Progenitor cell of endocrine pancreas (in vitro differentiated cells): ENCODE measurements at regions not wholly inside any gene's neighbourhood (a gene's known extent, or its start where the extent isn't known, plus 50 kb on each side); places are given as distances from the start of the nearest gene placed in this dataset.

Experiments used
- DNase-seq: peaks from one replicate; pipeline ENCODE4 v3.0.0; 2021; ENCODE audit warnings: low spot score; ENCODE audit not compliant: unreplicated experiment
- H3K27ac Mint-ChIP-seq: 2 replicates; pipeline ENCODE4 v1.8.0; 2021; ENCODE audit warnings: mild to moderate bottlenecking, moderate library complexity, mixed read lengths
- H3K27me3 Mint-ChIP-seq: 2 replicates; pipeline ENCODE4 v1.8.0; 2021; ENCODE audit warnings: mixed read lengths
- H3K36me3 Mint-ChIP-seq: 2 replicates; pipeline ENCODE4 v1.8.0; 2022; ENCODE audit warnings: mixed read lengths; ENCODE audit not compliant: insufficient read depth
- H3K4me1 Mint-ChIP-seq: 2 replicates; pipeline ENCODE4 v1.8.0; 2021; ENCODE audit warnings: low read depth, mixed read lengths
- H3K4me3 Mint-ChIP-seq: 2 replicates; pipeline ENCODE4 v1.8.0; 2021; ENCODE audit warnings: low read depth, mild to moderate bottlenecking, moderate library complexity, mixed read lengths
- H3K9me3 Mint-ChIP-seq: 2 replicates; pipeline ENCODE4 v1.8.0; 2021; ENCODE audit warnings: low read depth, mixed read lengths
- TF ChIP-seq, protein P1 (sequence below): fragments of 200-600 bp; sonication (generic); IDR thresholded peaks from one replicate; pipeline ENCODE4 v1.5.0; 2021; ENCODE audit warnings: antibody characterized with exemption, mild to moderate bottlenecking; ENCODE audit not compliant: unreplicated experiment

DNA sequence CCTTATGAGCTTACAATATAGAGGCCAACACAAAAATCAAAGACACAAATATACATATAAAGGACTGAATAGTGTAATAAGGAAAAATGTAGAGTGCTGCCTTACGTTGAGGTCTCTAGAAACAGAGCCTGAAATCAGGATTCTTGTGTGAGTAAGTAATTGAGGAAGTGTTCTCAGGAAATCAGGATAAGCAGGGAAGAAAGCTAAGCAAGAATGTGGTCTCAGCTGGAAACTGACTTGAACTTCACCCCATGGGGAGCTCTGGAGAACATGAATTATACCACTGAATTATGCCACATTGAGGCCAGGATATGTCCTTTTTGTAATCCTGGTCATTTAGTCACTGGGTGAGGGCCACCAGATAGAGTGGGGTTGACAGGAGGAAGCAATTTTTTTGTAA lies 191.9 kb downstream of the ETV1 start:
- Mint-ChIP-seq H3K36me3 (peaks cover 4% of the 10 kb centered on the region), H3K4me3 (no peak overlapping the region), H3K27me3 (no peaks in the 10 kb centered on the region), H3K27ac (no peak overlapping the region), H3K9me3 (no peaks in the 10 kb centered on the region), H3K4me1 (peaks cover 7% of the 10 kb centered on the region)
- TF ChIP-seq, protein P1, sequence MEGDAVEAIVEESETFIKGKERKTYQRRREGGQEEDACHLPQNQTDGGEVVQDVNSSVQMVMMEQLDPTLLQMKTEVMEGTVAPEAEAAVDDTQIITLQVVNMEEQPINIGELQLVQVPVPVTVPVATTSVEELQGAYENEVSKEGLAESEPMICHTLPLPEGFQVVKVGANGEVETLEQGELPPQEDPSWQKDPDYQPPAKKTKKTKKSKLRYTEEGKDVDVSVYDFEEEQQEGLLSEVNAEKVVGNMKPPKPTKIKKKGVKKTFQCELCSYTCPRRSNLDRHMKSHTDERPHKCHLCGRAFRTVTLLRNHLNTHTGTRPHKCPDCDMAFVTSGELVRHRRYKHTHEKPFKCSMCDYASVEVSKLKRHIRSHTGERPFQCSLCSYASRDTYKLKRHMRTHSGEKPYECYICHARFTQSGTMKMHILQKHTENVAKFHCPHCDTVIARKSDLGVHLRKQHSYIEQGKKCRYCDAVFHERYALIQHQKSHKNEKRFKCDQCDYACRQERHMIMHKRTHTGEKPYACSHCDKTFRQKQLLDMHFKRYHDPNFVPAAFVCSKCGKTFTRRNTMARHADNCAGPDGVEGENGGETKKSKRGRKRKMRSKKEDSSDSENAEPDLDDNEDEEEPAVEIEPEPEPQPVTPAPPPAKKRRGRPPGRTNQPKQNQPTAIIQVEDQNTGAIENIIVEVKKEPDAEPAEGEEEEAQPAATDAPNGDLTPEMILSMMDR, result no peak
- no peak for DNase-seq

DNA sequence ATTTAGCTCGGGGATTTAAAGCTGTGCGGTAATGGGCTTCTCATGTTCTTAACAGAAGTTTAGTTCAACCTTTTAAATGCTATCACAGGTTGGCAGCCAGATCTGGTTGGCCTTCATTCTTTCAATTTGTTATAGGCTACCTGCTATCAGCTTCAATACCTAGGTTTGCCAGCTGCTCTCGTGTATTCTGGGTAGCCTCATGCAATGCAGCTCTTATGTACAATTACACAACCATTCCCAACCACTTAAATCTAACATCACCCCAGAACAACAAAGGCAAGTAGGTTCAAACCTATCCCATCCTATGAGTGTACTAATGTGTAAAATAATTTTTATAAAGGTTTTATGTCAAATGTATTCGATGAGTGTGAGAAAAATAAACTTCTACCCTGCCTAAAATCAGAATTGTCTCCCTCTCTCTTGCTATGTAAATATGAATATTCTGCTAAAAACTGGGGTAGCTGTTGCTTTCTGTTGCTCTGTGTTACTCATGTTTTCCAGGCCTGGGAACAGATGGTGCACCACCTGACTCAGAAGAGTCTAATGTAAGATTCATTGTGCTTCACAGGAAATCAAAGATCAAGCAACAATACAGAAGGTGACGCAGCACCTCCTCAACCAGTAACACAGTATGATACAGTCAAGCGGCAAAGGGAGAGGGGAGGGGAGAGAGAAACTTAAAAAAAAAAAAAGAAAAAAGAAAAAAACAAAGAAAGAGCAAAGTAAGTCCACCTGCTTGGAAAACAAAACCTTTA lies 188.6 kb downstream of the ETV1 start:
- H3K27ac Mint-ChIP-seq, result no peak overlapping the region
- H3K36me3 Mint-ChIP-seq, result peaks cover 1% of the 10 kb centered on the region
- H3K4me1 Mint-ChIP-seq, result peaks cover 12% of the 10 kb centered on the region
- H3K9me3 Mint-ChIP-seq, result peaks cover 11% of the 10 kb centered on the region
- no peak for DNase-seq
- TF ChIP-seq, protein P1, result no peak
- no peak overlapping the region for H3K4me3 Mint-ChIP-seq
- H3K27me3 Mint-ChIP-seq, result no peaks in the 10 kb centered on the region

DNA sequence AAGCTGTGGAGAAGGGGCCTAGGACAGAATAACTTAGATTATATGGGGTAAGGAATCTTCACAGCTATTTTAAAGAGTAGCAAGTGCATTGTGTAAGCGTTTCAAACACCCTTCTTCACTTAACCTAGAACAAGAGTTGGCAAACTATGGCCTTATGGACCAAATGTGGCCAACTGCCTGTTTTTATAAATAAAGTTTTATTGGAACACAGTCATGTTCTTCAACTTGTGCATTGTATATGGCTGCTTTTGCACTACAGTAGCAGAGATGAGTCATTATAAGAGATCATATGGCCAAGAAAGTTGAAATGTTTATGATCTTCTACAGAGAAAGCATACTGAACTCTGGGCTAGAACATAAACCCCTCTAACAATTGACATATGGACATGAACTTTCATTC lies 187.8 kb downstream of the ETV1 start:
- DNase-seq, result no peak
- TF ChIP-seq, protein P1, result no peak
- peaks cover 4% of the 10 kb centered on the region for H3K36me3 Mint-ChIP-seq
- H3K27me3 Mint-ChIP-seq, result no peaks in the 10 kb centered on the region
- peaks cover 13% of the 10 kb centered on the region for H3K4me1 Mint-ChIP-seq
- no peak overlapping the region for H3K4me3 Mint-ChIP-seq
- H3K27ac Mint-ChIP-seq, result no peak overlapping the region
- H3K9me3 Mint-ChIP-seq, result peaks cover 14% of the 10 kb centered on the region

DNA sequence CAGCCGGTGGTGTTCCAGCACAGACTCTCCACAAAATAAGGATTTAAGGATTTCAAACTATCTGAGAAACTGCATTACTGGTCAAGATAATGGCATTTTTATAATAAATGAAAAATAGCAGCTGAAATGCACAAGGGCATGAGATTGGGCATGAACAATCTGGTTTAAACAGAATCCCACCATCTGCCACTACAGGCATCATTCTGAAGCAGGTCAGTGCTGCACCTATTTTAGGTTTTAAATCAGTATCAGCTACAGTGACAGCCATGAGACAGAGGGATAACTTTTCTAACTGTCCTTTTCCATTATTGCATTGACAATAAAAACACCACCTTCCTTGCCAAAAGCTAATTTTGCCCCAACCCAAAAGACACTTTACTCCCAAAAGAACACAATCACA lies 186.8 kb downstream of the ETV1 start:
- TF ChIP-seq, protein P1, result no peak
- DNase-seq, result no peak
- H3K27ac Mint-ChIP-seq, result no peak overlapping the region
- H3K27me3 Mint-ChIP-seq, result no peaks in the 10 kb centered on the region
- peaks cover 5% of the 10 kb centered on the region for H3K36me3 Mint-ChIP-seq
- H3K4me1 Mint-ChIP-seq, result peaks cover 13% of the 10 kb centered on the region
- peaks cover 14% of the 10 kb centered on the region for H3K9me3 Mint-ChIP-seq
- no peak overlapping the region for H3K4me3 Mint-ChIP-seq

DNA sequence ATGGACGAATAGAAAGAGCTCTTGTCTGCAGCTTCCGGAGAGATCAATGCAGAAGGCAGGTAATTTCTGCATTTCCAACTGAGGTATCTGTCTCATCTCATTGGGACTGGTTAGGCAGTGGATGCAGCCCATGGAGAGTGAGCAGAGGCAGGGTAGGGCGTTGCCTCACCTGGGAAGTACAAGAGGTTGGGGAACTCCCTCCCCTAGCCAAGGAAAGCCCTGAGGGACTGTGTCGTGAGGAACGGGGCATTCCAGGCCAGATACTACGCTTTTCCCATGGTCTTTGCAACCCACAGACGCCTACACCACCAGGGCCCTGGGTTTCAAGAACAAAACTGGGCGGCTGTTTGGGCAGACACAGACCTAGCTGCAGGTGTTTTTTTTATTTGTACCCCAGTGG lies 186.3 kb downstream of the ETV1 start:
- DNase-seq, result no peak
- H3K4me1 Mint-ChIP-seq, result peaks cover 13% of the 10 kb centered on the region
- peaks cover 14% of the 10 kb centered on the region for H3K9me3 Mint-ChIP-seq
- no peak overlapping the region for H3K27ac Mint-ChIP-seq
- H3K27me3 Mint-ChIP-seq, result no peaks in the 10 kb centered on the region
- H3K36me3 Mint-ChIP-seq, result peaks cover 5% of the 10 kb centered on the region
- H3K4me3 Mint-ChIP-seq, result no peak overlapping the region
- TF ChIP-seq, protein P1, result no peak
